ENCODE measurements at regions not wholly inside any gene's neighbourhood (a gene's known extent, or its start where the extent isn't known, plus 50 kb on each side); places are given as distances from the start of the nearest gene placed in this dataset.

- H3K27ac ChIP-seq (ENCODE audit: low read depth, low read length) = peak overlapping the region; percentile 21
- H2AFZ ChIP-seq (ENCODE audit: low read length) = no peak overlapping the region
- H3K4me2 ChIP-seq (ENCODE audit: insufficient read depth, low read length) = peak overlapping the region; percentile 14
- H3K9me3 ChIP-seq (ENCODE audit: low read depth, low read length) = no peaks in the 10 kb centered on the region
- no peaks in the 10 kb centered on the region for H3K36me3 ChIP-seq (ENCODE audit: insufficient read depth, low read length)
- H3K27me3 ChIP-seq (ENCODE audit: insufficient read depth, low read length) = no peaks in the 10 kb centered on the region
- no peaks in the 10 kb centered on the region for H3K79me2 ChIP-seq (ENCODE audit: insufficient read depth, low read length)
- no peak overlapping the region for H3K4me3 ChIP-seq (ENCODE audit: insufficient read depth, low read length)
- no peak for TF ChIP-seq CTCF (IDR thresholded peaks at IDR 0.05; ENCODE audit: extremely low read depth, low read depth, low read length)
- DNase-seq (ENCODE audit: insufficient read length, low spot score, missing footprints) = no peak
- H4K20me1 ChIP-seq (ENCODE audit: insufficient read depth, low read length) = no peaks in the 10 kb centered on the region
- peaks cover 28% of the 10 kb centered on the region for H3K4me1 ChIP-seq (ENCODE audit: insufficient read depth, low read length)
Measured at GRCh38 chr1:59079434-59080140, 217.3 kb upstream of the FGGY start.

GRCh38 chr1:59081181-59081580 is 215.7 kb upstream of the FGGY start:
- H3K4me3 ChIP-seq (ENCODE audit: insufficient read depth, low read length) = no peak overlapping the region
- no peak for TF ChIP-seq CTCF (IDR thresholded peaks at IDR 0.05; ENCODE audit: extremely low read depth, low read depth, low read length)
- no peaks in the 10 kb centered on the region for H3K36me3 ChIP-seq (ENCODE audit: insufficient read depth, low read length)
- H3K4me2 ChIP-seq (ENCODE audit: insufficient read depth, low read length) = no peak overlapping the region
- no peak overlapping the region for H3K27ac ChIP-seq (ENCODE audit: low read depth, low read length)
- no peaks in the 10 kb centered on the region for H3K27me3 ChIP-seq (ENCODE audit: insufficient read depth, low read length)
- DNase-seq (ENCODE audit: insufficient read length, low spot score, missing footprints) = no peak
- no peak overlapping the region for H2AFZ ChIP-seq (ENCODE audit: low read length)
- no peaks in the 10 kb centered on the region for H3K9me3 ChIP-seq (ENCODE audit: low read depth, low read length)
- no peaks in the 10 kb centered on the region for H3K79me2 ChIP-seq (ENCODE audit: insufficient read depth, low read length)
- no peaks in the 10 kb centered on the region for H4K20me1 ChIP-seq (ENCODE audit: insufficient read depth, low read length)
- peaks cover 28% of the 10 kb centered on the region for H3K4me1 ChIP-seq (ENCODE audit: insufficient read depth, low read length)

- H3K36me3 ChIP-seq (ENCODE audit: insufficient read depth, low read length) = no peaks in the 10 kb centered on the region
- no peak for DNase-seq (ENCODE audit: insufficient read length, low spot score, missing footprints)
- peak overlapping the region; percentile 45 for H2AFZ ChIP-seq (ENCODE audit: low read length)
- H3K79me2 ChIP-seq (ENCODE audit: insufficient read depth, low read length) = no peaks in the 10 kb centered on the region
- no peaks in the 10 kb centered on the region for H3K27me3 ChIP-seq (ENCODE audit: insufficient read depth, low read length)
- H3K4me2 ChIP-seq (ENCODE audit: insufficient read depth, low read length) = no peak overlapping the region
- H3K4me1 ChIP-seq (ENCODE audit: insufficient read depth, low read length) = peaks cover 28% of the 10 kb centered on the region
- TF ChIP-seq CTCF (IDR thresholded peaks at IDR 0.05; ENCODE audit: extremely low read depth, low read depth, low read length) = no peak
- H3K9me3 ChIP-seq (ENCODE audit: low read depth, low read length) = no peaks in the 10 kb centered on the region
- no peaks in the 10 kb centered on the region for H4K20me1 ChIP-seq (ENCODE audit: insufficient read depth, low read length)
- no peak overlapping the region for H3K27ac ChIP-seq (ENCODE audit: low read depth, low read length)
- no peak overlapping the region for H3K4me3 ChIP-seq (ENCODE audit: insufficient read depth, low read length)
Measured at GRCh38 chr1:59081795-59082194, 215.1 kb upstream of the FGGY start.

- peaks cover 25% of the 10 kb centered on the region for H3K4me1 ChIP-seq (ENCODE audit: insufficient read depth, low read length)
- DNase-seq (ENCODE audit: insufficient read length, low spot score, missing footprints) = peak; percentile 10
- TF ChIP-seq CTCF (IDR thresholded peaks at IDR 0.05; ENCODE audit: extremely low read depth, low read depth, low read length) = no peak
- H3K36me3 ChIP-seq (ENCODE audit: insufficient read depth, low read length) = no peaks in the 10 kb centered on the region
- no peak overlapping the region for H3K4me3 ChIP-seq (ENCODE audit: insufficient read depth, low read length)
- H2AFZ ChIP-seq (ENCODE audit: low read length) = peak overlapping the region; percentile 68
- no peak overlapping the region for H3K27ac ChIP-seq (ENCODE audit: low read depth, low read length)
- H3K9me3 ChIP-seq (ENCODE audit: low read depth, low read length) = no peaks in the 10 kb centered on the region
- no peak overlapping the region for H3K4me2 ChIP-seq (ENCODE audit: insufficient read depth, low read length)
- no peaks in the 10 kb centered on the region for H3K79me2 ChIP-seq (ENCODE audit: insufficient read depth, low read length)
- H4K20me1 ChIP-seq (ENCODE audit: insufficient read depth, low read length) = no peaks in the 10 kb centered on the region
- no peaks in the 10 kb centered on the region for H3K27me3 ChIP-seq (ENCODE audit: insufficient read depth, low read length)
Measured at GRCh38 chr1:59083946-59084865, 212.7 kb upstream of the FGGY start.

Data from osteoblast (primary cell).